Karpas-422 (cell line): ENCODE measurements at regions not wholly inside any gene's neighbourhood (a gene's known extent, or its start where the extent isn't known, plus 50 kb on each side); places are given as distances from the start of the nearest gene placed in this dataset.

Experiments used
- DNase-seq: peaks from one replicate; pipeline ENCODE4 v3.0.0-alpha.2; 2015
- H2AFZ ChIP-seq: fragments of 200-600 bp; sonication (generic); 2 replicates; pipeline ENCODE4 v1.6.1; 2014; ENCODE audit warnings: antibody characterized with exemption, low read length, mixed read lengths
- H3K27ac ChIP-seq: fragments of 200-600 bp; sonication (generic); 2 replicates; pipeline ENCODE4 v1.5.1; 2014; ENCODE audit warnings: mild to moderate bottlenecking, low read length, moderate library complexity
- H3K27me3 ChIP-seq: fragments of 200-600 bp; sonication (generic); 2 replicates; pipeline ENCODE4 v1.6.1; 2014; ENCODE audit warnings: low read length, mixed read lengths
- H3K36me3 ChIP-seq: fragments of 200-600 bp; sonication (generic); 2 replicates; pipeline ENCODE4 v1.6.1; 2014; ENCODE audit warnings: low read length, mixed read lengths; ENCODE audit not compliant: insufficient read depth
- H3K4me1 ChIP-seq: fragments of 200-600 bp; sonication (generic); 2 replicates; pipeline ENCODE4 v1.6.1; 2014; ENCODE audit warnings: mild to moderate bottlenecking, low read length, mixed read lengths
- H3K4me2 ChIP-seq: fragments of 200-600 bp; sonication (generic); 2 replicates; pipeline ENCODE4 v1.6.1; 2014; ENCODE audit warnings: low read length, low read depth, mild to moderate bottlenecking; ENCODE audit not compliant: poor library complexity, severe bottlenecking
- H3K4me3 ChIP-seq: fragments of 200-600 bp; sonication (generic); 2 replicates; pipeline ENCODE4 v1.5.1; 2014; ENCODE audit warnings: mild to moderate bottlenecking, antibody characterized with exemption, low read length, mixed read lengths
- H3K79me2 ChIP-seq: fragments of 200-600 bp; sonication (generic); 2 replicates; pipeline ENCODE4 v1.6.1; 2014; ENCODE audit warnings: mild to moderate bottlenecking, low read length, mixed read lengths
- H3K9ac ChIP-seq: fragments of 200-600 bp; sonication (generic); 2 replicates; pipeline ENCODE4 v1.6.0; 2014; ENCODE audit warnings: low read length
- H3K9me2 ChIP-seq: fragments of 200-600 bp; sonication (generic), shearing (Covaris generic); replicated peaks from 2 replicates; pipeline ENCODE4 v1.6.0; 2014; ENCODE audit warnings: mild to moderate bottlenecking, low read length, moderate library complexity; ENCODE audit not compliant: insufficient read depth
- H3K9me3 ChIP-seq: fragments of 300-700, 200-600 bp; sonication (generic); 2 replicates; pipeline ENCODE4 v1.6.1; 2014; ENCODE audit warnings: low read length, mixed read lengths
- H4K20me1 ChIP-seq: fragments of 200-600 bp; sonication (generic); 2 replicates; pipeline ENCODE4 v1.6.1; 2014; ENCODE audit warnings: mild to moderate bottlenecking, antibody characterized with exemption, low read length, low read depth; ENCODE audit not compliant: insufficient read depth

DNA sequence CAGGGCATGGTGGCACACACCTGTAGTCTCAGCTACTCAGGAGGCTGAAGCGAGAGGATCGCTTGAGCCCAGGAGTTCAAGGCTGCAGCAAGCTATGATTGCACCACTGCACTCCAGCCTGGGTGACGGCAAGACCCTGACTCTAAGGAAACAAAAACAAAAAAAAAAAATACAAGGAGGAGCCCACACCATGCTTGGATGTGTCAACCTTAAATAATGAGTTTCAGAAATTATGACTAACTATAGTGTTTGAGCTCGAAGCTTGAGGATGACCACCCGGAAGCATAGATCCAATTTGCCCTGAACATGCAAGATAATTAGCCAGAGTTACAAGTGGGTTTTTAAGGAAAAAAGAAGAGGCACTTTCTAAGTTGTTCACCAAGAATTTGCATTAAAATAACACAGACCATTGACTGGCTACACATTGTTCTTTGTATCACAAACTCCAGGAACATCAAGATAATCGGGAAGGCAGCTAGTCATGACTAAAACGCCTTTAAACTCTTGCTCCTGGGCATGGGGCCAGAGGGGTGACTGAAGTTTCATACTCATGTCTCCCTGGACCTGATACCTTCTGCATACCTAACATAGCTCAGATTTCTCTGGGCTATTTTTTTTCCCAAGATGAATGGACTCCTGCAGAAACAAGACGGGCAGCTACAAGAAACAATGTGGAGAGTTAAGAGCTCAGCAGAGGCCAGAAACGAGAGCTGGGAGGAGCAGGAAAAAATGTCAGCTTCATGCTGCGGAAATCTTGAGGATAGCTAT lies 289.6 kb downstream of the PREX1 start:
- Histone ChIP-seq H3K79me2 (no peaks in the 10 kb centered on the region), H4K20me1 (no peaks in the 10 kb centered on the region), H3K4me1 (no peaks in the 10 kb centered on the region), H3K4me3 (no peak overlapping the region), H3K27ac (no peak overlapping the region), H3K36me3 (no peaks in the 10 kb centered on the region), H3K9me3 (no peaks in the 10 kb centered on the region), H3K9ac (no peak overlapping the region), H3K9me2 (no peaks in the 10 kb centered on the region), H3K27me3 (no peaks in the 10 kb centered on the region), H3K4me2 (no peak overlapping the region), H2AFZ (no peak overlapping the region)
- no peak for DNase-seq

DNA sequence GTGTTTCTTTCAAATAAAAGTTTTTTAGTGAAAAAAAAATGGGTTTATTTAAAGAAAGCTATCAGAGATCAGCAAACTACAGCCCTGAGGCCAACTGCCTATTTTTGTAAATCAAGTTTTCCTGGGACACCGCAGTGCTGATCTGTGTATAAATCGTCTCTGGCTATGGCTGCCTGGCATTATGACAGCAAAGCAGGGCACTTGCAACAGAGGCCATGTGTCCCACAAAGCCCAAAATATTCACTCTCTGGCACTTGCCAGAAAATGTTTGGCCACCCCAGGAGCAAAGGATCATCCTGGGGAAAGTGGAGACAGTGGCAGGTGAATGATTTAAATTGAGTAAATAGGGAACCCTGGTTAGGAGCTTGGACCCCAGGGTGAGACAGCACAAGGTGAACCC lies 291.6 kb downstream of the PREX1 start:
- H3K36me3 ChIP-seq: no peaks in the 10 kb centered on the region
- no peaks in the 10 kb centered on the region for H3K9me2 ChIP-seq
- H3K9ac ChIP-seq: no peak overlapping the region
- no peaks in the 10 kb centered on the region for H3K79me2 ChIP-seq
- H3K4me1 ChIP-seq: no peaks in the 10 kb centered on the region
- H2AFZ ChIP-seq: no peak overlapping the region
- no peak overlapping the region for H3K27ac ChIP-seq
- DNase-seq: no peak
- no peaks in the 10 kb centered on the region for H3K9me3 ChIP-seq
- no peak overlapping the region for H3K4me2 ChIP-seq
- no peak overlapping the region for H3K4me3 ChIP-seq
- no peaks in the 10 kb centered on the region for H3K27me3 ChIP-seq
- H4K20me1 ChIP-seq: no peaks in the 10 kb centered on the region

GRCh38 chr20:48535556-48535955 lies 292.2 kb downstream of the PREX1 start:
- Histone ChIP-seq H3K27me3 (no peaks in the 10 kb centered on the region), H3K4me3 (no peak overlapping the region), H3K9me2 (no peaks in the 10 kb centered on the region), H3K27ac (no peak overlapping the region), H3K4me2 (no peak overlapping the region), H3K4me1 (no peaks in the 10 kb centered on the region), H3K36me3 (no peaks in the 10 kb centered on the region), H4K20me1 (no peaks in the 10 kb centered on the region), H3K9me3 (no peaks in the 10 kb centered on the region), H3K79me2 (no peaks in the 10 kb centered on the region), H3K9ac (no peak overlapping the region), H2AFZ (no peak overlapping the region)
- no peak for DNase-seq

GRCh38 chr20:48532028-48532427 lies 295.8 kb downstream of the PREX1 start:
- H3K27ac ChIP-seq: no peak overlapping the region
- no peaks in the 10 kb centered on the region for H3K79me2 ChIP-seq
- no peak overlapping the region for H2AFZ ChIP-seq
- no peak overlapping the region for H3K4me2 ChIP-seq
- H3K4me1 ChIP-seq: no peaks in the 10 kb centered on the region
- H3K9me3 ChIP-seq: no peaks in the 10 kb centered on the region
- no peak for DNase-seq
- no peaks in the 10 kb centered on the region for H3K36me3 ChIP-seq
- H3K9me2 ChIP-seq: no peaks in the 10 kb centered on the region
- H3K9ac ChIP-seq: no peak overlapping the region
- no peak overlapping the region for H3K4me3 ChIP-seq
- H3K27me3 ChIP-seq: no peaks in the 10 kb centered on the region
- H4K20me1 ChIP-seq: no peaks in the 10 kb centered on the region

- Histone ChIP-seq H3K9me2 (no peaks in the 10 kb centered on the region), H3K4me1 (no peaks in the 10 kb centered on the region), H3K79me2 (no peaks in the 10 kb centered on the region), H3K9ac (no peak overlapping the region), H2AFZ (no peak overlapping the region), H3K4me3 (no peak overlapping the region), H3K27me3 (no peaks in the 10 kb centered on the region), H4K20me1 (no peaks in the 10 kb centered on the region), H3K4me2 (no peak overlapping the region), H3K9me3 (no peaks in the 10 kb centered on the region), H3K36me3 (no peaks in the 10 kb centered on the region), H3K27ac (no peak overlapping the region)
- no peak for DNase-seq
These were observed 296.3 kb downstream of the PREX1 start for GRCh38 chr20:48531505-48531904.

DNA sequence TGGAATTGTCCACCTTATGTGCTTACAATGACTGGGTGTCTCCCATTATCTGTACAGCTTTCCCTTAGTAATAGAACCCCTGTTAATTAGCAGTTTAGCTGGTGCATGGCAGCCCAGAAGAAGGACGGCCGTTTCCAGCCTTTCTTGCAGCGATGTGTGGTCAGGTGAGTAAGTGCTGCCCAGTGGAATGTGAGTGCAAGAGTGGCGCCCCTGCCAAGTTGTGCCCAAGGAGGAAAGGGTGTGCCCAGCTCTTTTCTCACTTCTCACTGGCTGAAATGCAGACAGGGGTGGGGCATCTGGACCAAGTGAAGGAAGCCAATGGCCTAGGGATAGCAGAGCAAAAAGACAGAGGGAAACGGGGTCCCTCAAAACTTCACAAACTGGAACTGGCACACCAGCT lies 296.8 kb downstream of the PREX1 start:
- Histone ChIP-seq H3K9me2 (no peaks in the 10 kb centered on the region), H3K79me2 (no peaks in the 10 kb centered on the region), H4K20me1 (no peaks in the 10 kb centered on the region), H3K36me3 (no peaks in the 10 kb centered on the region), H3K27ac (no peak overlapping the region), H3K4me1 (no peaks in the 10 kb centered on the region), H3K4me2 (no peak overlapping the region), H3K9me3 (no peaks in the 10 kb centered on the region), H3K4me3 (no peak overlapping the region), H3K9ac (no peak overlapping the region), H2AFZ (no peak overlapping the region), H3K27me3 (no peaks in the 10 kb centered on the region)
- no peak for DNase-seq

DNA sequence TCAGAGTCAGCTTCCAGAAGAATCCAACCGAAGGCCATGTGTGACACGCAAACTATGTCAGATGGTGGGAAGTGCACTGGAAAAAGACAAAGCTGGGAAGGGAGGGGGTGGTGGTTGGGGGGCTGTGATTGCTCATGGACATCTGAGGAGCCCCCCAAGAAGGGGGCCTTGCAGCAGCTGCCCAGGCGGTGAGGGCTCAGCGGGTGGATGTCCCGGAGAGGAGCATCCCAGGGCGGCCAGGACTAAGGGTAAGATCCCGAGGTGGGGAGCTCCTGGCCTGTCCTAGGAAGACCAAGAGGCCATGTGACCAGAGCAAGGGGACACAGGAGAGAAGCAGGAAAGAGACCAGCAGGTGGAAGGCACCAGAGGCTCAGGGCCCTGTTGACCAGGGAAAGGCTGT lies 299.5 kb downstream of the PREX1 start:
- Histone ChIP-seq H4K20me1 (no peaks in the 10 kb centered on the region), H3K4me1 (no peaks in the 10 kb centered on the region), H2AFZ (no peak overlapping the region), H3K79me2 (no peaks in the 10 kb centered on the region), H3K27ac (no peak overlapping the region), H3K27me3 (0 out of 2 replicates have a peak, but pooled peaks cover 2% of the 10 kb centered on the region), H3K9ac (no peak overlapping the region), H3K9me3 (no peaks in the 10 kb centered on the region), H3K4me2 (no peak overlapping the region), H3K4me3 (no peak overlapping the region), H3K36me3 (no peaks in the 10 kb centered on the region), H3K9me2 (no peaks in the 10 kb centered on the region)
- DNase-seq: no peak

DNA sequence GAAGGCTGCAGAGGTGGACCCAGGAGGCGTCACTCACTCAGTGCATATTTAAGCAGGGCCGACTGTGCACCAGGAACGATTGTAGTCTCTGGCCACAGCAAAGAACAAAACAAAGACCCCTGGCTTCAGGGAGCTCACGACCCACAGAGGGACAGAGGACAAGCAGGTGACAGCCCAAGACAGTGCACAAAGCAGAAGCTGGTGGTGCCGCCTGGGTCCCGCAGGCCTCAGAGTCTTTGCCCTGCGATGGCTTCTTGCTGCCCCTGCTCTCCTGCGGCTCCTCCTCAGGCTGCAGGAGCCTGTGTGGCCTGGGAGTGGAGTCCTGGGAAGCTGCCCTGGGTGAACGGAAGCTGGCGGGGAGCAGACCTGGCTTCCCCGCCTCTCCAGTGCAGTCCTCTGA lies 300.0 kb downstream of the PREX1 start:
- H3K9me2 ChIP-seq: no peaks in the 10 kb centered on the region
- H4K20me1 ChIP-seq: no peaks in the 10 kb centered on the region
- no peaks in the 10 kb centered on the region for H3K36me3 ChIP-seq
- no peak overlapping the region for H2AFZ ChIP-seq
- no peaks in the 10 kb centered on the region for H3K79me2 ChIP-seq
- no peak for DNase-seq
- 0 out of 2 replicates have a peak, but pooled peaks cover 2% of the 10 kb centered on the region for H3K27me3 ChIP-seq
- no peak overlapping the region for H3K27ac ChIP-seq
- no peak overlapping the region for H3K4me2 ChIP-seq
- H3K9me3 ChIP-seq: no peaks in the 10 kb centered on the region
- H3K4me3 ChIP-seq: no peak overlapping the region
- no peak overlapping the region for H3K9ac ChIP-seq
- no peaks in the 10 kb centered on the region for H3K4me1 ChIP-seq
